Prostate gland (tissue), 2 donors: ENCODE measurements at regions not wholly inside any gene's neighbourhood (a gene's known extent, or its start where the extent isn't known, plus 50 kb on each side); places are given as distances from the start of the nearest gene placed in this dataset.

Experiments used
- DNase-seq: peaks from one replicate; pipeline ENCODE4 v3.0.0-alpha.2; 2019; ENCODE audit warnings: low spot score
- H3K27ac ChIP-seq, 2 donors: fragments of 200-600 bp; sonication (generic); 2 replicates each; pipeline ENCODE4 v1.5.1; 2017 to 2019
- H3K27me3 ChIP-seq: fragments of 200-600 bp; sonication (generic); replicated peaks from 2 replicates; pipeline ENCODE4 v1.5.1; 2019; ENCODE audit not compliant: insufficient read depth
- H3K36me3 ChIP-seq, 2 donors: fragments of 200-600 bp; sonication (generic); 1 replicate in 1 of 2; 2 replicates in 1 of 2; pipeline versions ENCODE4 v1.5.1 to v1.8.1; 2017 to 2019
- H3K4me1 ChIP-seq: fragments of 200-600 bp; sonication (generic); replicated peaks from 2 replicates; pipeline ENCODE4 v1.5.1; 2019
- H3K4me3 ChIP-seq, 2 donors: fragments of 200-600 bp; sonication (generic); 2 replicates each; pipeline ENCODE4 v1.5.1; 2017 to 2019
- H3K9me3 ChIP-seq: fragments of 200-600 bp; sonication (generic); 2 replicates; pipeline ENCODE4 v1.5.1; 2017
- CTCF ChIP-seq, 4 experiments: fragments of 200-600 bp in 2 of 4; fragments of 450-650 bp in 2 of 4; sonication (generic) in 2 of 4; IDR thresholded peaks; 1 replicate in 3 of 4; 2 replicates in 1 of 4; pipeline ENCODE4 v1.5.1; 2016 to 2019; ENCODE audit warnings: antibody characterized with exemption in 4 of 4, mild to moderate bottlenecking in 2 of 4, moderate library complexity in 2 of 4
- POLR2A ChIP-seq: fragments of 450-650 bp; IDR thresholded peaks from one replicate; pipeline ENCODE4 v1.6.1; 2016; ENCODE audit warnings: antibody characterized with exemption, mild to moderate bottlenecking
- POLR2AphosphoS5 ChIP-seq: sonication (generic); formaldehyde crosslinking; IDR thresholded peaks from one replicate; pipeline ENCODE4 v1.6.1; 2017; ENCODE audit warnings: antibody characterized with exemption
- WGBS: methylation state at CpG from one replicate; pipeline ENCODE4 v1.1.5; 2018; 5-methylcytosine and 5-hydroxymethylcytosine counted together
- intact Hi-C: fragments of 100-400 bp; cut with DNase I; formaldehyde crosslinking; loops from one replicate; pipeline ENCODE4 v1.14.2; 2022

DNA sequence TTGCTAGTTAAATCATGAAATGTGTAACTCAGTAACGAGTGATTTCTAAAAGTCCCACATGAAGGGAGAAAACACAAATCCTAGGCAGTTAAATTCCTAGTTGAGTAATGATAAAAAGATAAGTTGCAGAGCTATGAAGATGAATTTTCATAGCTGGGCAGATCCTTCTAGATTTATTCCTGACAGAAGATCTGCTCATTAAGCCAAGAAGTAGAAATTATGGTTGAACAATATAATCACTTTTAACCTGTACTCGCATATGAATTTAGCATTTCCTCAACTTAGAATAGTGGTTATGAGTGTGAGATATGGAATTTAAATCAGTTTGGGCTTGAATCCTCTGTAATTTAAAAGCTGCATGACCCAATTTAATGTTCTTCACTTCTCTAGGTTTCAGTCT is 359.2 kb upstream of the HSF2 start:
- Histone ChIP-seq H3K4me3 (no peak overlapping the region), H3K27me3 (no peaks in the 10 kb centered on the region), H3K4me1 (no peaks in the 10 kb centered on the region), H3K27ac (no peak overlapping the region), H3K9me3 (no peaks in the 10 kb centered on the region), H3K36me3 (no peaks in the 10 kb centered on the region)
- intact Hi-C loops, result loop anchor here (10.0 kb wide), 1 partner anchor 145 kb away; no protein-coding TSS in a partner anchor
- TF ChIP-seq POLR2A, result no peak
- TF ChIP-seq POLR2AphosphoS5, result no peak
- no peak for TF ChIP-seq CTCF (IDR thresholded peaks at IDR 0.05)
- no peak for DNase-seq
- WGBS, result 85% methylated on average over 2 of the region's 2 CpGs

GRCh38 chr6:122042380-122042779 is 357.1 kb upstream of the HSF2 start:
- Histone ChIP-seq H3K36me3 (no peaks in the 10 kb centered on the region), H3K27me3 (no peaks in the 10 kb centered on the region), H3K4me1 (no peaks in the 10 kb centered on the region), H3K27ac (no peak overlapping the region), H3K4me3 (no peak overlapping the region), H3K9me3 (no peaks in the 10 kb centered on the region)
- no peak for DNase-seq
- intact Hi-C loops, result loop anchor here (10.0 kb wide), 1 partner anchor 142 kb away; no protein-coding TSS in a partner anchor
- 94% methylated on average over 3 of the region's 3 CpGs for WGBS
- no peak for TF ChIP-seq CTCF (IDR thresholded peaks at IDR 0.05)
- no peak for TF ChIP-seq POLR2AphosphoS5
- TF ChIP-seq POLR2A, result no peak

- H3K4me3 ChIP-seq, result no peak overlapping the region
- DNase-seq, result no peak
- no peaks in the 10 kb centered on the region for H3K27me3 ChIP-seq
- H3K36me3 ChIP-seq, result no peaks in the 10 kb centered on the region
- H3K27ac ChIP-seq, result peak overlapping the region in 1 of 2 donors; percentile 17
- WGBS, result 54% methylated on average over 9 of the region's 9 CpGs
- no peak for TF ChIP-seq POLR2A
- TF ChIP-seq CTCF (IDR thresholded peaks at IDR 0.05), result no peak
- TF ChIP-seq POLR2AphosphoS5, result no peak
- no peaks in the 10 kb centered on the region for H3K4me1 ChIP-seq
- no peaks in the 10 kb centered on the region for H3K9me3 ChIP-seq
- intact Hi-C loops, result loop anchor here (10.0 kb wide), 1 partner anchor 142 kb away; no protein-coding TSS in a partner anchor
Observed at GRCh38 chr6:122042960-122043735, 356.3 kb upstream of the HSF2 start.

GRCh38 chr6:122048570-122048969 is 350.9 kb upstream of the HSF2 start:
- intact Hi-C loops, result loop anchor here (10.0 kb wide), 1 partner anchor 136 kb away; no protein-coding TSS in a partner anchor
- H3K27me3 ChIP-seq, result no peaks in the 10 kb centered on the region
- H3K36me3 ChIP-seq, result no peaks in the 10 kb centered on the region
- DNase-seq, result no peak
- no peaks in the 10 kb centered on the region for H3K4me1 ChIP-seq
- no peak overlapping the region for H3K4me3 ChIP-seq
- TF ChIP-seq CTCF (IDR thresholded peaks at IDR 0.05), result no peak
- TF ChIP-seq POLR2AphosphoS5, result no peak
- no peak for TF ChIP-seq POLR2A
- WGBS, result 48% methylated on average over 3 of the region's 3 CpGs
- no peaks in the 10 kb centered on the region for H3K9me3 ChIP-seq
- no peak overlapping the region for H3K27ac ChIP-seq

DNA sequence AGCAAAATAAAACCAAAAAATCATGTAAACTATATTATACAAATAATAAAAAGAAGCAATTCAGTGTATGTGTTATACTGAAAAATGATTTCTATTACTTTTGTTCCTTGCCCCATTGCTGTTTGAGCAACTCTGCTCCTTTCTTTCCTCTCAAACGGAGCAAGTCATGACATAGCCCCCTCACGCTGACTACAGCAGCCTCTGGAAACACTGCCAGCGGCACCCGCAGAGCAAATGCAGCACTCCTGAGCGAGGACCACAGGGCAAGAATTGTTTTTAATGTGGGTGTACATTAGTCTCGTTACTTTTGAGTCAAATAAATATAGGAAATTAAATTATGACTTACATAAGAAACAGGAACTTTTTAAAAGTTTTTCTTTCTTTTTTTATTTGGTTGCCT is 350.1 kb upstream of the HSF2 start:
- DNase-seq, result peak; percentile 21
- H3K27ac ChIP-seq, result no peak overlapping the region
- no peaks in the 10 kb centered on the region for H3K36me3 ChIP-seq
- H3K9me3 ChIP-seq, result no peaks in the 10 kb centered on the region
- H3K27me3 ChIP-seq, result no peaks in the 10 kb centered on the region
- H3K4me1 ChIP-seq, result no peaks in the 10 kb centered on the region
- intact Hi-C loops, result loop anchor here (10.0 kb wide), 1 partner anchor 135 kb away; no protein-coding TSS in a partner anchor
- TF ChIP-seq CTCF (IDR thresholded peaks at IDR 0.05), result no peak
- no peak for TF ChIP-seq POLR2AphosphoS5
- TF ChIP-seq POLR2A, result no peak
- H3K4me3 ChIP-seq, result no peak overlapping the region
- 30% methylated on average over 6 of the region's 6 CpGs for WGBS
